Ovary (tissue), 3 donors: ENCODE measurements at regions not wholly inside any gene's neighbourhood (a gene's known extent, or its start where the extent isn't known, plus 50 kb on each side); places are given as distances from the start of the nearest gene placed in this dataset.

ENCODE experiments used
- CTCF ChIP-seq, 3 donors: fragments of 450-650 bp in 2 of 3; fragments of 200-600 bp in 1 of 3; IDR thresholded peaks; one replicate each; pipeline versions ENCODE4 v1.5.1 to v1.8.0; 2016 to 2022; ENCODE audit warnings: antibody characterized with exemption in 3 of 3, mild to moderate bottlenecking in 1 of 3
- EP300 ChIP-seq: sonication (generic); formaldehyde crosslinking; IDR thresholded peaks from one replicate; pipeline ENCODE4 v1.6.1; 2017; ENCODE audit warnings: antibody characterized with exemption
- POLR2A ChIP-seq: fragments of 450-650 bp; IDR thresholded peaks from one replicate; pipeline ENCODE4 v1.6.1; 2017; ENCODE audit warnings: antibody characterized with exemption, mild to moderate bottlenecking, moderate library complexity
- donor health status: DM: no; HTN: no; CAD: no.

- TF ChIP-seq POLR2A (no peak), EP300 (no peak), CTCF (IDR thresholded peaks at IDR 0.05) (no peak)
Measured at GRCh38 chr6:81295310-81295709, 457.2 kb downstream of the TENT5A start.
